ENCODE measurements at regions not wholly inside any gene's neighbourhood (a gene's known extent, or its start where the extent isn't known, plus 50 kb on each side); places are given as distances from the start of the nearest gene placed in this dataset.
A peak's percentile ranks its signal among the peaks of the same experiment; 100 is the strongest.

DNA sequence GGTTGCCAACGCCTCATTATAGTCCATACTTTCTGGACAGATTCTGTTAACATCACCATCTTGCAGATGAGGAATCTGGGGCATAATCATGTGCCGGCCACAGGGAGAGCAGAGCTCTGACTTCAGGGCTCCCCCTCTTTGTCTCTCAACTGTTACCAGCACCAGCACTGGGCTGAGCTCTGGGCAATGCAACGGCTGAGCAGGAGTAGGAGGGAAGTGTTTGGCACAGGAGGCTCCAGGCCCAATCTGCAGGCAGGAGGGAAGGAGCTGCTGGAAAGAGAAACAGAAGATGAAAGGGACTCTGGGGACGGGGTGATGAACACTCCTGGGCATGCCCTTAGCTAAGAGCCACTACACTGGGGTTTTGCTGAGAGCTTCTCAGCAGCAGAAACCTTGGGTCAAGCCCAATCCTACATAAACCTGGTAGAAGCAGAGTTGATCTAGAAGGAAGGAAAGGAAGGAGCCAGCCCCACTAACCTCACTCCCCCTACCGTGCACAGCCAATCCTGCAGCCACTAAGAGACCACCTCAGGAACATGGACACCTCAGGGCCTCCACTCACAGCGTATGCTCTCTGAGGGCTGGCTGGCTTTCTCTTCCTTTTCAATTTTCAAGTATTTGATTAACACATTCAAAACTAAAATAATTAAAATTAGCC, 73.1 kb upstream of the SPATA12 start:
- DNase-seq (ENCODE audit: low spot score) = peak; percentile 18

GRCh38 chr3:56986347-56986746, 74.1 kb upstream of the SPATA12 start:
- DNase-seq (ENCODE audit: low spot score) = no peak
- in situ Hi-C loops (cut with HindIII; ENCODE audit: low sequenced_read_pairs) = no loop called here

More for the DNA sequence above, 73.1 kb upstream of the SPATA12 start:
- in situ Hi-C loops (cut with HindIII; ENCODE audit: low sequenced_read_pairs) = no loop called here

GRCh38 chr3:56985878-56986277, 74.6 kb upstream of the SPATA12 start:
- in situ Hi-C loops (cut with HindIII; ENCODE audit: low sequenced_read_pairs) = no loop called here
- DNase-seq (ENCODE audit: low spot score) = no peak

- no peak for DNase-seq (ENCODE audit: low spot score)
- in situ Hi-C loops (cut with HindIII; ENCODE audit: low sequenced_read_pairs) = no loop called here
Observed at GRCh38 chr3:56985460-56985859, 75.0 kb upstream of the SPATA12 start.

DNA sequence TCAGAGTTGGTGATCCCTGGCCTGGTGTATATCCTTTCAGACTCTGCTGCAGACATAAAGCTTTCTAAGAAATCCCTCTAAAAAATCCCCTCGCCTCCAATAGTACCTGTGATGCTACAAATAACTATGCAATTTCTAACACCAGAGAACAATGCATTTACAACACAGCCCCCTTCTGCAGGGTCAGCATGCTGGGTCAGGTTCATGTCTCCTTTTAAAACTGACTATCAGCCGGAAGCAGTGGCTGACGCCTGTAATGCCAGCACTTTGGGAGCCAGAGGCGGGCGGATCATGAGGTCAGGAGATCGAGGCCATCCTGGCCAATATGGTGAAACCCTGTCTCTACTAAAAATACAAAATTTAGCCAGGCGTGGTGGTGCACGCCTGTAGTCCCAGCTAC, 77.0 kb upstream of the SPATA12 start:
- no peak for DNase-seq (ENCODE audit: low spot score)
- in situ Hi-C loops (cut with HindIII; ENCODE audit: low sequenced_read_pairs) = no loop called here

- DNase-seq (ENCODE audit: low spot score) = no peak
- in situ Hi-C loops (cut with HindIII; ENCODE audit: low sequenced_read_pairs) = no loop called here
Observed at GRCh38 chr3:56981445-56982230, 78.8 kb upstream of the SPATA12 start.

GRCh38 chr3:56980798-56981390, 79.6 kb upstream of the SPATA12 start:
- DNase-seq (ENCODE audit: low spot score) = no peak
- in situ Hi-C loops (cut with HindIII; ENCODE audit: low sequenced_read_pairs) = no loop called here

GRCh38 chr3:56980243-56980642, 80.2 kb upstream of the SPATA12 start:
- no peak for DNase-seq (ENCODE audit: low spot score)

GRCh38 chr3:56979791-56980190, 80.7 kb upstream of the SPATA12 start:
- in situ Hi-C loops (cut with HindIII; ENCODE audit: low sequenced_read_pairs) = no loop called here
- no peak for DNase-seq (ENCODE audit: low spot score)

More at GRCh38 chr3:56980243-56980642, 80.2 kb upstream of the SPATA12 start:
- in situ Hi-C loops (cut with HindIII; ENCODE audit: low sequenced_read_pairs) = no loop called here

DNA sequence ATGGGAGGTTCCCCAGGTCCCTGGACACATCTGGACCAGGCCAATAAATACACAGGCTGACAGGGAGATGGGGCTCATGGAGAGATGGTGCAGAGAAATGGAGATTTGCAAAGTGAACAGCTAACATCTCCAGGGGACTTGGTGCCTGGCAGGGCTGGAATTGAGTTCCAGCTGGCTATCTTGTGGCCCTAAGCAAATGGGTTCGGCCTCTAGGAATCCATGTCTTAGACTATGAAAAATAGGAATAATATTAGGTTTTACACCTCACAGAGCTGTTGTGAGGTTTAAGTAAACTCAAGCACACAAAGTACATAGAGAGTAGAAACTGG, 82.9 kb upstream of the SPATA12 start:
- in situ Hi-C loops (cut with HindIII; ENCODE audit: low sequenced_read_pairs) = no loop called here
- no peak for DNase-seq (ENCODE audit: low spot score)

DNA sequence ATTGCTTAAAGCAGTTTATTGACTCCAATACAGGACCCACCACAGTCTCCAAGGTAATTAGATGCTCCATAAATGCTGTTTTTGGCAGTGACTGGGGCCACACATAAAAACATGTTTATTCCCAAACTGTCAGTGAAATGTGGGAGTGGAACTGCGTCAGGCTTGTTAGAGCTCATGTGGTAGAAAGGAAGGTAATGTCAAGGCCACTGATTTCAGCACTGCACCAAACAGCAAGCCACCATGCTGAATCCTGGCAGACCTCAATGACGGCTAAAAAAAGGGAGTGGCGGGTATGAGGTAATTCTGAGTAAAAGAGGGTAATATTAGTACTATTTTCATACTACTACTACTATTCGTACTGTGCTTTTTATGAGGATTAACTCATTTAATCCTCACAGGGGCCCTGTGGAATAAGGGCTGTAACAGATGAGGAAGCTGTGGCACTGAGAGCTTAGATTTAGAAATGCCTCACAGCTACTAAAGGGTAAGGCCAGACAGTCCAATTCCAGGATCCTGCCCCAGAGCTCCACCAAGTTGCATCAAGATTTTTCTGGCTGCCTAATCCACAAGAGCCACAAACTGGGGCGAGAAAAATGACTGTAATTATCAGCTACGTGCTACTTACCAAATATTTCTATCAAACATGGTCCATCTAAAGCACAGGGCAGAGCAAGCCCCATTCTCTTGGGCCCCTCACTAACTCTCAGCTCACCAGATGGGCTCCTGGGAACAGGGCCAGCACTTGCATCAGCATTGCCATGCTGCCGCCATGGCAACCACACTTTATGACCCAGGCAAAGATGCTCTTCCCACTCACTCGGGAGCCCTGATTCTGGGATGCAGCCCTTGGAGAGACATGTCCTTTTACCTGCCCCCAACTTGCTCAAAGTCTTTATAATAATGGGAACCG, 83.6 kb upstream of the SPATA12 start:
- in situ Hi-C loops (cut with HindIII; ENCODE audit: low sequenced_read_pairs) = no loop called here
- peak; percentile 88 for DNase-seq (ENCODE audit: low spot score)

DNA sequence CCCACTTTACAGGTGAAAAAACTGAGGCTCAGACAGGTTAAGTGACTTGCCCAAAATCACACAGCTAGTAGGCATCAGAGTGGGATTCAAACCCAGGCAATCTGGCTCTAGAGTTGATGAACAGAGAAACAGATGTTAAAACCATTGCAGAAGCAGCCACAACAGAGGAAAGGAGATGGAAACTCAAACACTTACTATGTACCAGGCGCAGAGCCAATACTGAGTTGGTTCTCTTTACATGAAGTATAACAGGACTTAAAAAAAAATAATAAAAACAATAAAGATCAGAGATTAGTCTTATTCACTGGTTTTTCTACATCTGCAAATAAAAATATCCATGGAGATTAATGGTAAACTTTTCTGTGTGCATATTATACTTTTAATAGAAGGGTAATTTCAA, 84.9 kb upstream of the SPATA12 start:
- DNase-seq (ENCODE audit: low spot score) = no peak
- in situ Hi-C loops (cut with HindIII; ENCODE audit: low sequenced_read_pairs) = no loop called here

DNA sequence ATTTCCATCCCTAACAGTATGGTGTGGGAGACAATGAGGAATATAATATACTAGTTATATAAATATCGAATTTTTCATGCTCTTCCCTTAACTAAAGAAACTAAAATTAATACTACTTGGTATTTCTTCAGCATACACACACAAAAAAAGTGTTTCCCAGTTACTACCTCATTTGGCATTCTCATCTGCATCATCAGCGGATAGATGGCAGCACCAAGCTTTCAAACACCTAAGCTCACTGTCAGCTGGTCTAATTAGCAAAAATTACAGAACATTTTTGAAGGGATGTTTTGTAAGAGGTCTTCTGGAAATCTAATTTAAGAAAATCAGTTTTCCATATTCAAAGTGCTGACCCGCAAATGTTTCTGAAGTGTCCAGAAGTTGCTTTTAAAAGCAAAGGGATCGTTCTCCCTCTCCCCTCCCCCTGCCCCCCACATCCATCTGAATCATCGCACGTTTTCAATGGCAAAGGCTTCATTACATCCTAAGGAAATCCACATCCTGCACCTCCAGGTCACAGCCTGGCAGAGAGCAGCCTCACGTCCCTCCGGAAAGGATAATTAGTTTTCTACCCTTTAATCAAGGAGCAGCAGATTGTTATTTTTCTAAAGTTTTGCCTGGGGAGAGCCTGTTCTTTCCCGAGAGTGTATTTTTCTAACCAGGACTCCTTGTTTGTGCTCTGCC, 86.1 kb upstream of the SPATA12 start:
- in situ Hi-C loops (cut with HindIII; ENCODE audit: low sequenced_read_pairs) = no loop called here
- DNase-seq (ENCODE audit: low spot score) = no peak

- no peak for DNase-seq (ENCODE audit: low spot score)
- in situ Hi-C loops (cut with HindIII; ENCODE audit: low sequenced_read_pairs) = no loop called here
Observed at GRCh38 chr3:56971816-56972215, 88.6 kb upstream of the SPATA12 start.

DNA sequence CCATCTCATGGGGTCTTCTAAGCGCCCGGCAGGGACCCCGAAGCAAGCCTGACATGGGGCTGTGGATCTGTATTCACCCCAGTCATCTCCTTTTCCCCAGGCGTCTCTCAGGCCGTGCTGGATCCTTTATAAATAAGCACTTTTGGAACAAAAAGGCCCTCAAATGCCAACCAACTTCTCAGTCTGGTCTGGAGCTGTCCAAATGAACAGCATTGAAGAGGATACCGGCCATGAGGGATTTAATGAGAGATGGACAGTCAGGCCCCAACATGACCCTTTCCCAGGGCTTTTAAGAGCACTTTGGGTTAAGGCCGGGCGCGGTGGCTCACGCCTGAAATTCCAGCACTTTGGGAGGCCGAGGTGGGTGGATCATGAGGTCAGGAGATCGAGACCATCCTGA, 89.2 kb upstream of the SPATA12 start:
- in situ Hi-C loops (cut with HindIII; ENCODE audit: low sequenced_read_pairs) = no loop called here
- DNase-seq (ENCODE audit: low spot score) = no peak

DNA sequence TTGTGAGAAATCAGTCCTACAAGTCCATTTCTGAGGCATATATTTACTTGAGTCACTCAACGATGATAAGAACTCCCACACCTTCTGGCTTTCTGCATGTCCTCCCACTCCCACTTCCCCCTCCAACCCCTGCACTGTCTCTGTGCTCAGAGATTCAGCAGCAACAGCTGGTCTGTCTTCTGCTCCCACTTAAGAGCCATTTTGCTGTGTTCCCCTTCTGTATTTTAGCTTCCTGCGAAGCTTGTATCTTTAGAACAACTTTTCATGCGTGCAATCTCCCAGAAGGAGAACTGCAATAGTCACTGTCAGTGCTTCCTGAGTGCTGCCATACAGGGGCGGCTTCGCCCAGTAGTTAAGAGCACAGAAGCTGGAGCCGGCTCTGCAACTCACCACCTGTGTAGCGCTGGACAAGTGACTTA, 90.0 kb upstream of the SPATA12 start:
- in situ Hi-C loops (cut with HindIII; ENCODE audit: low sequenced_read_pairs) = no loop called here

DNA sequence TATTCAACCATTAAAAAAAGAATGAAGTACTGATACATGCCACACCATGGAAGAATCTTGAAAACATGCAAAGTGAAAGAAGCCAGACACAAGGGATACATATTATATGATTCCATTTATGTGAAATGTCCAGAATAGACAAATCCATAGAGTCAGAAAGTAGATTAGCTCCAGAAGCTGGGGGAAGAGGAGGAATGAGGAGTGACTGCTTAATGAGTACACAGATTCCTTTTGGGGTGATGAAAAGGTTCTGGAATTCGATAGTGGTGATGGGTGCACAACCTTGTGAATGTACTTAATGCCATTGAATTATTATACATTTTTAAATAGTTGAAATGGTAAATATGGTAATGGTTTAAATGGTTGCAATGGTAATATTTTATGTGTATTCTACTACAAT, 90.6 kb upstream of the SPATA12 start:
- DNase-seq (ENCODE audit: low spot score) = no peak
- in situ Hi-C loops (cut with HindIII; ENCODE audit: low sequenced_read_pairs) = no loop called here

More for the DNA sequence above, 90.0 kb upstream of the SPATA12 start:
- no peak for DNase-seq (ENCODE audit: low spot score)

DNA sequence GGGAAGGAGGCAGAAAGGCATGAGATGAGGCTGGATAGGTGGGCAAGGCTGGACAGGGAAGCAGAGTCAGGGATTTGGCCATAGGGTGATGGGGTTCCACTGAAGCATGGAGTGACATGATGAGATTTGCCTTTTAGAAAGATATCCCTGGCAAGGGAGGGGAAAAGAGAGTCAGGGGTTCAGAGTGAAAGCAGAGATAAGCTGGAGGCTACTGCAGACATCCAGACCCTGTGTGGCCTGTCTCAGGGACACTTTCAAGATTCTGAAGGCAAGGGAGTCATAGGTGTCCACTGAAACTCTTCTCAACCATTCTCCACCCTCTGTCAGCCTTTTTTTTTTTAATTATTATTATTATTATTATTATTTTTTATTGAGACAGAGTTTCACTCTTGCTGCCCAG, 94.0 kb upstream of the SPATA12 start:
- no peak for DNase-seq (ENCODE audit: low spot score)
- in situ Hi-C loops (cut with HindIII; ENCODE audit: low sequenced_read_pairs) = no loop called here

DNA sequence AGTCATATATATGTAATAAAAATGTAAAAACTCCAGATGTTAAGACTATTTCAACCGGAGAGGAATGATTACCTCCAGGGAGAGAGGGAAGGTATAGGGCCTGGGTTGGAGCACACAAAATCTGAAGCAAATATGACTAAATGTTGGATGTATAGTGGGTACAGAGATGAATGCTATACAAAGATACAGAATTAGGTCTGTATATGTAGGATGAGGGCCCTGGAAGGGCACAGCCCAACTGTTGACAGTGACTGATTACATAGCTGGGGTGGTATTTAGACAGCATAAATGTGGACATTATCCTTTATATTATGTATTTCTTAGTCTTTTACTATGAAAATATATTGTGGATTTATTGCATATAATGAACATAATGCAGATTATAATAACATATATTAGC, 94.4 kb upstream of the SPATA12 start:
- in situ Hi-C loops (cut with HindIII; ENCODE audit: low sequenced_read_pairs) = no loop called here

More for the DNA sequence above, 94.4 kb upstream of the SPATA12 start:
- no peak for DNase-seq (ENCODE audit: low spot score)

Measured in G401 (cell line).